ENCODE measurements at regions not wholly inside any gene's neighbourhood (a gene's known extent, or its start where the extent isn't known, plus 50 kb on each side); places are given as distances from the start of the nearest gene placed in this dataset.

GRCh38 chr6:92577077-92577719 is 842.2 kb downstream of the EPHA7 start:
- no peak overlapping the region for H3K27ac Mint-ChIP-seq (ENCODE audit: unreplicated experiment)
- peak; percentile 5 to 26 for DNase-seq
- ChIA-PET CTCF (no interaction called here), POLR2A (no interaction called here)
- Histone ChIP-seq H3K4me3 (ENCODE audit: low read depth, low read length) (no peak overlapping the region), H3K4me1 (peaks cover 4% of the 10 kb centered on the region; the same call in 1 of the 2 replicates), H3K36me3 (ENCODE audit: control insufficient read depth, insufficient read depth, low read length) (no peaks in the 10 kb centered on the region), H3K27me3 (replicated peaks; ENCODE audit: control insufficient read depth, insufficient read depth, low read length) (no peaks in the 10 kb centered on the region), H3K9me3 (no peaks in the 10 kb centered on the region)
- intact Hi-C loops (cut with micrococcal nuclease; ENCODE audit: unreplicated experiment) = no loop called here
- H3K9me3 Mint-ChIP-seq (ENCODE audit: unreplicated experiment) = peaks cover 9% of the 10 kb centered on the region
- H3K27me3 Mint-ChIP-seq (ENCODE audit: insufficient read depth, unreplicated experiment) = no peaks in the 10 kb centered on the region
- no peak for TF ChIP-seq CTCF (IDR thresholded peaks at IDR 0.05; ENCODE audit: insufficient read depth in 1 of 2, low read depth in 1 of 2, low read length in 1 of 2, severe bottlenecking in 1 of 2, unreplicated experiment in 1 of 2)
- no TSS peak for BruUV-seq (replicated peaks)
- H3K4me1 Mint-ChIP-seq (ENCODE audit: low read depth, unreplicated experiment) = no peaks in the 10 kb centered on the region
- H3K4me3 Mint-ChIP-seq (ENCODE audit: unreplicated experiment) = no peak overlapping the region
- no peaks in the 10 kb centered on the region for H3K36me3 Mint-ChIP-seq (ENCODE audit: insufficient read depth, unreplicated experiment)

GRCh38 chr6:92568541-92568940 is 850.8 kb downstream of the EPHA7 start:
- no peaks in the 10 kb centered on the region for H3K4me1 Mint-ChIP-seq (ENCODE audit: low read depth, unreplicated experiment)
- intact Hi-C loops (cut with micrococcal nuclease; ENCODE audit: unreplicated experiment) = no loop called here
- H3K4me1 ChIP-seq = no peaks in the 10 kb centered on the region
- H3K4me3 ChIP-seq (ENCODE audit: low read depth, low read length) = no peak overlapping the region
- H3K9me3 ChIP-seq = no peaks in the 10 kb centered on the region
- H3K9me3 Mint-ChIP-seq (ENCODE audit: unreplicated experiment) = no peaks in the 10 kb centered on the region
- no peaks in the 10 kb centered on the region for H3K36me3 Mint-ChIP-seq (ENCODE audit: insufficient read depth, unreplicated experiment)
- ChIA-PET POLR2A (no interaction called here), CTCF (no interaction called here)
- no peaks in the 10 kb centered on the region for H3K36me3 ChIP-seq (ENCODE audit: control insufficient read depth, insufficient read depth, low read length)
- no peaks in the 10 kb centered on the region for H3K27me3 ChIP-seq (replicated peaks; ENCODE audit: control insufficient read depth, insufficient read depth, low read length)
- no TSS peak for BruUV-seq (replicated peaks)
- no peak for TF ChIP-seq CTCF (IDR thresholded peaks at IDR 0.05; ENCODE audit: insufficient read depth in 1 of 2, low read depth in 1 of 2, low read length in 1 of 2, severe bottlenecking in 1 of 2, unreplicated experiment in 1 of 2)
- H3K27ac Mint-ChIP-seq (ENCODE audit: unreplicated experiment) = no peak overlapping the region
- DNase-seq = no peak
- H3K4me3 Mint-ChIP-seq (ENCODE audit: unreplicated experiment) = no peak overlapping the region
- no peaks in the 10 kb centered on the region for H3K27me3 Mint-ChIP-seq (ENCODE audit: insufficient read depth, unreplicated experiment)

GRCh38 chr6:92566632-92567031 is 852.7 kb downstream of the EPHA7 start:
- Histone ChIP-seq H3K4me3 (ENCODE audit: low read depth, low read length) (no peak overlapping the region), H3K4me1 (no peaks in the 10 kb centered on the region), H3K9me3 (no peaks in the 10 kb centered on the region), H3K27me3 (replicated peaks; ENCODE audit: control insufficient read depth, insufficient read depth, low read length) (no peaks in the 10 kb centered on the region), H3K36me3 (ENCODE audit: control insufficient read depth, insufficient read depth, low read length) (no peaks in the 10 kb centered on the region)
- Mint-ChIP-seq H3K4me1 (ENCODE audit: low read depth, unreplicated experiment) (no peaks in the 10 kb centered on the region), H3K4me3 (ENCODE audit: unreplicated experiment) (no peak overlapping the region), H3K36me3 (ENCODE audit: insufficient read depth, unreplicated experiment) (no peaks in the 10 kb centered on the region), H3K27ac (ENCODE audit: unreplicated experiment) (no peak overlapping the region), H3K9me3 (ENCODE audit: unreplicated experiment) (no peaks in the 10 kb centered on the region), H3K27me3 (ENCODE audit: insufficient read depth, unreplicated experiment) (no peaks in the 10 kb centered on the region)
- intact Hi-C loops (cut with micrococcal nuclease; ENCODE audit: unreplicated experiment) = no loop called here
- no peak for DNase-seq
- CTCF ChIA-PET = no interaction called here
- TF ChIP-seq CTCF (IDR thresholded peaks at IDR 0.05; ENCODE audit: insufficient read depth in 1 of 2, low read depth in 1 of 2, low read length in 1 of 2, severe bottlenecking in 1 of 2, unreplicated experiment in 1 of 2) = no peak
- POLR2A ChIA-PET = no interaction called here
- no TSS peak for BruUV-seq (replicated peaks)

All from Caco-2 (cell line).